HCEC 1CT (cell line): ENCODE measurements at regions not wholly inside any gene's neighbourhood (a gene's known extent, or its start where the extent isn't known, plus 50 kb on each side); places are given as distances from the start of the nearest gene placed in this dataset.
"Not testable (repeated sequence)": the region's sequence is repeated elsewhere in the genome, so short reads cannot be mapped to it uniquely, and the experiment has no call there.

Experiments
- DNase-seq: peaks from one replicate; pipeline ENCODE4 v3.0.0-alpha.2; 2017

- DNase-seq: no peak
Measured at GRCh38 chr2:66240286-66240685, 194.6 kb upstream of the MEIS1 start.

GRCh38 chr2:66239655-66240054 is 195.3 kb upstream of the MEIS1 start:
- DNase-seq: no peak

- no peak for DNase-seq
Measured at GRCh38 chr2:66237803-66238379, 197.0 kb upstream of the MEIS1 start.

- DNase-seq: no peak
Measured at GRCh38 chr2:66236816-66237802, 197.8 kb upstream of the MEIS1 start.

GRCh38 chr2:66236067-66236685 is 198.7 kb upstream of the MEIS1 start:
- no peak for DNase-seq

- no peak for DNase-seq
Measured at GRCh38 chr2:66235428-66235827, 199.5 kb upstream of the MEIS1 start.

- no peak for DNase-seq
Measured at GRCh38 chr2:66233981-66234380, 200.9 kb upstream of the MEIS1 start.

GRCh38 chr2:66228128-66228547 is 206.8 kb upstream of the MEIS1 start:
- no peak for DNase-seq

- DNase-seq: no peak
Measured at GRCh38 chr2:66217039-66217585, 217.8 kb upstream of the MEIS1 start.

GRCh38 chr2:66212749-66213148 is 222.2 kb upstream of the MEIS1 start:
- no peak for DNase-seq

GRCh38 chr2:66202586-66202985 is 232.3 kb upstream of the MEIS1 start:
- no peak for DNase-seq

- DNase-seq: no peak
Measured at GRCh38 chr2:66201242-66201641, 233.7 kb upstream of the MEIS1 start.

GRCh38 chr2:66198873-66199272 is 236.1 kb upstream of the MEIS1 start:
- no peak for DNase-seq

- no peak for DNase-seq
Measured at GRCh38 chr2:66192888-66193287, 242.0 kb upstream of the MEIS1 start.

GRCh38 chr2:66191311-66191710 is 243.6 kb upstream of the MEIS1 start:
- no peak for DNase-seq

- no peak for DNase-seq
Measured at GRCh38 chr2:66189553-66189952, 245.4 kb upstream of the MEIS1 start.

GRCh38 chr2:66186537-66186936 is 248.4 kb upstream of the MEIS1 start:
- no peak for DNase-seq

GRCh38 chr2:66185497-66186054 is 249.3 kb upstream of the MEIS1 start:
- DNase-seq: no peak

GRCh38 chr2:66177128-66177796 is 257.7 kb upstream of the MEIS1 start:
- not testable (repeated sequence) for DNase-seq

GRCh38 chr2:66174491-66174890 is 260.4 kb upstream of the MEIS1 start:
- DNase-seq: no peak

GRCh38 chr2:66173645-66174044 is 261.3 kb upstream of the MEIS1 start:
- no peak for DNase-seq

GRCh38 chr2:66171530-66171929 is 263.4 kb upstream of the MEIS1 start:
- DNase-seq: no peak
